ES-I3 (cell line): ENCODE measurements at regions not wholly inside any gene's neighbourhood (a gene's known extent, or its start where the extent isn't known, plus 50 kb on each side); places are given as distances from the start of the nearest gene placed in this dataset.
"Not testable (repeated sequence)": the region's sequence is repeated elsewhere in the genome, so short reads cannot be mapped to it uniquely, and the experiment has no call there.

ENCODE experiments used
- H3K36me3 ChIP-seq: 2 replicates; pipeline ENCODE4 v1.6.1; 2013; ENCODE audit warnings: mild to moderate bottlenecking, low read length, control low read depth, moderate library complexity; ENCODE audit not compliant: insufficient read depth
- H3K4me1 ChIP-seq: 2 replicates; pipeline ENCODE4 v1.6.1; 2013; ENCODE audit warnings: mild to moderate bottlenecking, control low read depth, low read length; ENCODE audit not compliant: insufficient read depth
- H3K9ac ChIP-seq: 2 replicates; pipeline ENCODE4 v1.6.1; 2013; ENCODE audit warnings: low read depth, mild to moderate bottlenecking, low read length, moderate library complexity
- H3K9me3 ChIP-seq: 2 replicates; pipeline ENCODE4 v1.6.1; 2013; ENCODE audit warnings: mild to moderate bottlenecking, low read length, moderate library complexity; ENCODE audit not compliant: control insufficient read depth, insufficient read depth

- no peaks in the 10 kb centered on the region for H3K4me1 ChIP-seq
- H3K9ac ChIP-seq = no peak overlapping the region
- no peaks in the 10 kb centered on the region for H3K36me3 ChIP-seq
- no peaks in the 10 kb centered on the region; the same call in 1 of the 2 replicates for H3K9me3 ChIP-seq
Observed at GRCh38 chr5:92353107-92354030, 970.3 kb upstream of the ARRDC3 start.

- no peaks in the 10 kb centered on the region for H3K4me1 ChIP-seq
- H3K9me3 ChIP-seq = no peaks in the 10 kb centered on the region
- H3K9ac ChIP-seq = no peak overlapping the region
- H3K36me3 ChIP-seq = no peaks in the 10 kb centered on the region
Observed at GRCh38 chr5:92337772-92338234, 954.7 kb upstream of the ARRDC3 start.

GRCh38 chr5:92332039-92332438 lies 948.9 kb upstream of the ARRDC3 start:
- no peaks in the 10 kb centered on the region for H3K4me1 ChIP-seq
- H3K9ac ChIP-seq = no peak overlapping the region
- H3K9me3 ChIP-seq = no peaks in the 10 kb centered on the region
- no peaks in the 10 kb centered on the region for H3K36me3 ChIP-seq

- Histone ChIP-seq H3K9ac (no peak overlapping the region), H3K9me3 (no peaks in the 10 kb centered on the region), H3K36me3 (no peaks in the 10 kb centered on the region), H3K4me1 (no peaks in the 10 kb centered on the region)
Observed at GRCh38 chr5:92330365-92330764, 947.2 kb upstream of the ARRDC3 start.

DNA sequence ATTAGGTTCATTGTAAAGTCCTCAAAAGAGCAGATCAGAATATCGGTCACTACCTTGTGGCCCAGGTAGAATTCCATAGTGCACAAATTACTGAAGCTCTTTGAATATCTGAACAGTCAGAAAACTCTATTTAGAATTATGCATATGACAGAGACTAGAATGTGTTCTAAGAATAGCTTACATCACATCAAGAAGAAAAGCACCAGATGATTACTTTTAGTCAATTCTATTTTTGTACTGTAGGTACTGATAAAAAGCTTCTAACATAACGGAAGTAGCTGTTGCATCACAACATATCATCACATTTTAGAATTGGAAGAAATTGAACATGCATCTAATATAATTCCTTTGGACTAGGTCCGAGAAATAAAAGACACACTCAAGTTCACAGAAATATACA lies 946.6 kb upstream of the ARRDC3 start:
- H3K36me3 ChIP-seq = no peaks in the 10 kb centered on the region
- no peak overlapping the region for H3K9ac ChIP-seq
- no peaks in the 10 kb centered on the region for H3K9me3 ChIP-seq
- no peaks in the 10 kb centered on the region for H3K4me1 ChIP-seq

DNA sequence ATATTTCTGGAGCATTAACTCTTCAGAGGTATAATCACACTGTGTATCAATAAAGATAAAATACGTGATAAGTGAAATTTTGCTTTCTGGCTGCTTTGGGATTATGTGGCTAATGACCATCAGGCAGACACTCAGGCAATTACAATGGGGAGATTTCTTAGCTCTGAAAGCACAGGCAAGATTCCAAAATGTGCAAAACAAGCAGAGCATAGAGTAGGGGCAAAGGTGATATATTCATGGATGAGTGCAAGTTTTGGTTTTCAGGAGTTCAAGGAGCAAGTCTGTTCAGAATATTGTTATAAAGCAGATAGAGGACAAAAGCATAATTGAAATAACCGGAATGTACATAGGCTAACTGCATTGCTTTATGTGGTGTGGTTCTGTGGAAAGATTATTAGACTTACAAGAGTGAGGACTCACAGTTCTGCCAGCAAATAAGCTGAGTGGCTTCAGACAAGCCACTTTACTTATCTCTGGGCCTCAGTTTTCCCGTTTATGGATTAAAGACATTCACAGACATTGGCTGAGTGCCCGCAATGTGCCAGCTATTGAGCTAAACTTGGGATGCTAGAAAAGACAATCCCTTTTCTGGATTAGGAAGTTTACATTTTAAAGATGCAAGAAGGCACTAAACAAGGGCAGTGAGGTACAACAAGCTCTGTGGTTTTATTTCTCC lies 945.6 kb upstream of the ARRDC3 start:
- Histone ChIP-seq H3K9me3 (no peaks in the 10 kb centered on the region), H3K4me1 (no peaks in the 10 kb centered on the region), H3K9ac (no peak overlapping the region), H3K36me3 (no peaks in the 10 kb centered on the region)

- Histone ChIP-seq H3K9ac (no peak overlapping the region), H3K4me1 (no peaks in the 10 kb centered on the region), H3K9me3 (no peaks in the 10 kb centered on the region), H3K36me3 (no peaks in the 10 kb centered on the region)
Observed at GRCh38 chr5:92320446-92320845, 937.3 kb upstream of the ARRDC3 start.

GRCh38 chr5:92313385-92313784 lies 930.3 kb upstream of the ARRDC3 start:
- H3K9ac ChIP-seq = no peak overlapping the region
- H3K36me3 ChIP-seq = no peaks in the 10 kb centered on the region
- H3K4me1 ChIP-seq = no peaks in the 10 kb centered on the region
- no peaks in the 10 kb centered on the region for H3K9me3 ChIP-seq

- H3K36me3 ChIP-seq = no peaks in the 10 kb centered on the region
- H3K9me3 ChIP-seq = no peaks in the 10 kb centered on the region
- H3K9ac ChIP-seq = no peak overlapping the region
- H3K4me1 ChIP-seq = no peaks in the 10 kb centered on the region
Observed at GRCh38 chr5:92309336-92309991, 926.3 kb upstream of the ARRDC3 start.

- H3K36me3 ChIP-seq = no peaks in the 10 kb centered on the region
- H3K9me3 ChIP-seq = no peaks in the 10 kb centered on the region
- no peak overlapping the region for H3K9ac ChIP-seq
Observed at GRCh38 chr5:92308679-92309078, 925.6 kb upstream of the ARRDC3 start.

GRCh38 chr5:92302356-92302755 lies 919.2 kb upstream of the ARRDC3 start:
- H3K4me1 ChIP-seq, H3K9ac ChIP-seq, H3K9me3 ChIP-seq, H3K36me3 ChIP-seq: not testable (repeated sequence)

More at GRCh38 chr5:92308679-92309078, 925.6 kb upstream of the ARRDC3 start:
- no peaks in the 10 kb centered on the region for H3K4me1 ChIP-seq

- Histone ChIP-seq H3K36me3 (no peaks in the 10 kb centered on the region), H3K9me3 (no peaks in the 10 kb centered on the region), H3K4me1 (no peaks in the 10 kb centered on the region), H3K9ac (no peak overlapping the region)
Observed at GRCh38 chr5:92283521-92283920, 900.4 kb upstream of the ARRDC3 start.

DNA sequence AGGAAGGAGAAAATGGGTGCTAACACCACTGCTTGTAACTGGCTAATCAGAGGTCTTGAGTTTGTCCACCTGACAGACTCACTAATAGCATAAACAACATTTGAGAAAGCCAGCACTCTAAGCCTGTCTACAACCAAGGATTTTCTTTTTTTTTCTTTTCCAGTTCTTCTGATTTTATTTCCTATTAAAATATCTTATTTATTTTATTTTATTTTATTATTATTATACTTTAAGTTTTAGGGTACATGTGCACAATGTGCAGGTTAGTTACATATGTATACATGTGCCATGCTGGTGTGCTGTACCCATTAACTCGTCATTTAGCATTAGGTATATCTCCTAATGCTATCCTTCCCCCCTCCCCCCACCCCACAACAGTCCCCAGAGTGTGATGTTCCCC lies 888.6 kb upstream of the ARRDC3 start:
- H3K4me1 ChIP-seq, H3K36me3 ChIP-seq, H3K9me3 ChIP-seq, H3K9ac ChIP-seq: not testable (repeated sequence)

GRCh38 chr5:92268343-92268742 lies 885.2 kb upstream of the ARRDC3 start:
- no peak overlapping the region for H3K9ac ChIP-seq
- H3K9me3 ChIP-seq = no peaks in the 10 kb centered on the region
- H3K36me3 ChIP-seq = no peaks in the 10 kb centered on the region
- H3K4me1 ChIP-seq = no peaks in the 10 kb centered on the region
